GM10266 (cell line): ENCODE measurements at regions not wholly inside any gene's neighbourhood (a gene's known extent, or its start where the extent isn't known, plus 50 kb on each side); places are given as distances from the start of the nearest gene placed in this dataset.

Experiments
- DNase-seq: peaks from one replicate; pipeline ENCODE4 v3.0.0; 2012; ENCODE audit errors: extremely low spot score
- TF ChIP-seq, protein P1 (sequence below): IDR thresholded peaks from 2 replicates; pipeline ENCODE4 v1.5.1; 2012; ENCODE audit warnings: mild to moderate bottlenecking, low read depth; ENCODE audit not compliant: control insufficient read depth, insufficient read depth; ENCODE audit errors: missing control alignments

DNA sequence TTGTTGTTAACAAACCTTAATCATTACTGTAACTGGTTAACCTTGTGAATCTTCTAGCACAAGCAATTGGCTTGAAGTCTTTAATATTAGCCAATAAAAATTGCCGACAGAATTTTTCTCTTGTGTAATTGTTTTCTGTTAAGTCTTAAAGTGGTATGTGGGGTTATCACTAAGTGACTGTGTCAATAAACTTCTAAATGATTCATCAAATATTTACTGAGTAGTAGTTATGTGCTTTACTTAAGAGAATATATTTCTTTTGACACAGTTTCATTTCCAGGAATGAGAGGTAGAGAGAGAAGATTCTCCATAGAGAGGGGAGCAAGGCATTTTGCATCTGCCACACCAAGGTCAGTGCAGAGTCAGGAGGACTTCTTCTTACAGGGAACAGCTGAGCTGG is 2361.6 kb upstream of the AGA start:
- TF ChIP-seq, protein P1, sequence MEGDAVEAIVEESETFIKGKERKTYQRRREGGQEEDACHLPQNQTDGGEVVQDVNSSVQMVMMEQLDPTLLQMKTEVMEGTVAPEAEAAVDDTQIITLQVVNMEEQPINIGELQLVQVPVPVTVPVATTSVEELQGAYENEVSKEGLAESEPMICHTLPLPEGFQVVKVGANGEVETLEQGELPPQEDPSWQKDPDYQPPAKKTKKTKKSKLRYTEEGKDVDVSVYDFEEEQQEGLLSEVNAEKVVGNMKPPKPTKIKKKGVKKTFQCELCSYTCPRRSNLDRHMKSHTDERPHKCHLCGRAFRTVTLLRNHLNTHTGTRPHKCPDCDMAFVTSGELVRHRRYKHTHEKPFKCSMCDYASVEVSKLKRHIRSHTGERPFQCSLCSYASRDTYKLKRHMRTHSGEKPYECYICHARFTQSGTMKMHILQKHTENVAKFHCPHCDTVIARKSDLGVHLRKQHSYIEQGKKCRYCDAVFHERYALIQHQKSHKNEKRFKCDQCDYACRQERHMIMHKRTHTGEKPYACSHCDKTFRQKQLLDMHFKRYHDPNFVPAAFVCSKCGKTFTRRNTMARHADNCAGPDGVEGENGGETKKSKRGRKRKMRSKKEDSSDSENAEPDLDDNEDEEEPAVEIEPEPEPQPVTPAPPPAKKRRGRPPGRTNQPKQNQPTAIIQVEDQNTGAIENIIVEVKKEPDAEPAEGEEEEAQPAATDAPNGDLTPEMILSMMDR = no peak
- no peak for DNase-seq

DNA sequence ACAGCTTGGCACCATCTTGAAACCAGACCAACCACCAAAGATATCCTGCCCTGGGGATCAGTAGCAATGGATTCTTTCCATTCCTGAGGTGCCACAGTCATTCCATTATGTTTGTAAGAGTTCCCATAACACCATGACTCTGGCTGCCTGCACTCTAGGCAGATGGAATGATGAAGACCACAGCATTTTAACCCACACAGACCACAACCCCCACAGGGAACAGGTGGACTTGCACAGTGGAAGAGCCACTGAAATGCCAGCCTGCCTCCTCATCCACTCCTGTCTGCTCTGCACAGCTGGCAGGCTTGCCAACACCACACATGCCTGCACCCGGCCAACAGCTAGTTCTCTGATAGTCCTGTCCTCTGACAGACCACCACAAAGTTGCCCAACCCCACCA is 2362.2 kb upstream of the AGA start:
- DNase-seq = no peak
- TF ChIP-seq, protein P1 = no peak

DNA sequence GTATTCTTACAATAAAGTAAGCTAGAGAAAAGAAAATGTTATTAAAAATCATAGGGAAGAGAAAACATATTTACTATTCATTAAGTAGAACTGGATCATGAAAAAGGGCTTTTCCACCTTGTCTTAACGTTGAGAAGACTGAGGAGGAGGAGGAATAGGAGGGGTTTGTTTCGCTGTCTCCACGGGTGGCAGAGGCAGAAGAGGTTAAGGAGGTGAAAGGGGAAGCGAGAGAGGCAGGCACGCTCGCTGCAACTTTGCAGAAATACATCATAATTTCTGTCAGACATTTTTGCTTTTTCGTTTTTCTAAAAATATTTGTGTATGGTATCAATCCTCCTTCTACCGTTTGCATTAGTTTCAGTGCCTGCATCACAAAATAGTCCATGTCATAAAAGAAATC is 2375.1 kb upstream of the AGA start:
- no peak for DNase-seq
- TF ChIP-seq, protein P1 = no peak

DNA sequence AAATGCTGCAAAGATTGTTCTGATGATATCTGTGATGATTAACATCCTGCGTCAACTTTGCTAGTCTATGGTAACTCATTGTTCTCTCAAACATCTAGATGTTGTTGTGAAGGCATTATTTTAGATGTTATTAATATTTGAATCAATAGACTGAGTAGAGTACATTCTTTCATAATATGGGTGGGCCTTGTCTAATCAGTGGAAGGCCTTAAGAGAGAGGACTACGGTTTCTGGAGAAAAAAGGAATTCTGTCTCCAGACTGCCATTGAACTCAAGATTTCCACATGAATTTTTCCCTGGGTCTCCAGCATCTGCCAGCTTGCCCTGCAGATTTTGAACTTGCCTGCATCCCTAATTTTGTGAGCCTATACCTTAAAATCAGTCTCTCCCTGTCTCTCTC is 2381.1 kb upstream of the AGA start:
- TF ChIP-seq, protein P1 = no peak
- no peak for DNase-seq

DNA sequence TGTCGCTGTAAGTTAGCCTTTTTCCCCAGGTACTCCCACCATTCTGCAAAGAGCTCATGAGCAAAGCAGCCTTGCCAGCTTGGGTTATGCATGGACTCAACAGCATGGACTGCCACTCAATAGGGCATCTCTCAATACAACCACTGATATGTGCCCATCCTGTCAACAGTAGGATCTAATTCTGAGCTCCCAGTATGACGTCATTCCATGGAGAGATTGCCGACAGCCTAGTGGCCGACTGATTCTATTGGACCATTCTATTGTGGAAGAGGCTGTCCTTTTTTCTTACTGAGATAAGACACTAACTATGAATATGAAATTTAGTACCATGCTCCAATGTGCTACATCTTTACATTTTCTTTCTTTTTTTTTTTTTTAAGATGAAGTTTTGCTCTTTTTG is 2389.0 kb upstream of the AGA start:
- TF ChIP-seq, protein P1 = no peak
- DNase-seq = no peak

DNA sequence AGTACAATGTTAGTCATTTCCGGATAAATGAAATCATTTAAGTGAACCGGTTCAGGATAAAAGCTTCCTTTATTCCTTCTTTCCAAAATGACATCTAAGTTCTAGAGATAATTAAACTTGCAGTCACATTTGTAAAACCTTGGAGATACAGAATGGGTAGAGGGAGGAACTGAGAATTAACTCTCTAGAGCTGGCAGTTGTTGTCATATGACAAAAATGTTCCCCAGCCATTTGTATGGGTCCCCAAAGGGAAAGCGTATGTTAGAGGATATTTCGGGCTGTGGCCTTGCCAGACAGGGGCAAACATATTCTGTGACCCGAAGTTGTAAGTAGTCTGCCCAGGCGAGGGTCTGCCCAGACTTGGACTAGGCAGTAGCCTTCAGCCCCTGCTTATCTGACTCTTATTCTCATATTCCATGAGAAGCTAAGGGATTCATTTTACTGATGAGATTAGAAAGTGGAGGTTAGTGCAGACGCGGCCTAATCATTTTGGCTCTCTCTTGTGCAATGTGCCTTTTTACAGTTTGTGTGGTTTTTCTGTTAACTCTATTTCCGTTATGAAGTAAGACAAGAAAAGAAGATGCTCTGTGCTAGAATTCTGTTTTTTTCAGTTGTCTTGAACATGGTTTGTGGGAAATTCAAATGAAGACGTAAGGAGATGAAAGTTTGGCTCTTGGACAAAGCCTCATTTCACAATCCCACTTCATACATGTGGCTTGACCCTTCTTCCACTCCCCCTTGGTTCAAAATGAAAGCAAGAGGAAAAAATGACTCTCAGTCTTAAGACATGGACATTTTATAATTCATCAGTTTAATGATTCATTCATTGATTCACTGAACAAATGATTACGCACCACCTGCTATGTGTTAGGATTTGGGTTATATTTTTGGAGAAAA is 2394.2 kb upstream of the AGA start:
- TF ChIP-seq, protein P1 = no peak

DNA sequence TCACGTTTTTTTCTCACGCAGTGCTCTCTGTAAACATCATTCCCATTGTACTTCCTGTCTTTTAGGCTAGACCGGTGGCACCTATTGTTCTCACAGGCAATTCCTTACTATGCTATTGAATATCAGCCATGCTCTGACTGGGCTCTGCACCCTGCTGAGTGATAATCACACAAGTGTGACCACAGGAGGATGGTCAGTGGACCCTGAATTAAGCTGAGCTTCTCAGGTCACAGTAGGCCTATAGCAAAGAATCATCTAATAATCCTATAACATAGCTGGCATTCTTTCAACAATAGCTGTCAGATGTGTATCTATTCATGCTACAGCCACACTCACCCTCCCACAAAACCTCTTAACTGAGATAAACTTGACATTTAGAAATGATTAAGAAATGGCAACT is 2399.8 kb upstream of the TENM3 start:
- TF ChIP-seq, protein P1 = no peak
- DNase-seq = no peak

More for the DNA sequence above, 2394.2 kb upstream of the AGA start:
- no peak for DNase-seq
